HPDE6-E6E7 (cell line): ENCODE measurements at regions not wholly inside any gene's neighbourhood (a gene's known extent, or its start where the extent isn't known, plus 50 kb on each side); places are given as distances from the start of the nearest gene placed in this dataset.

Source experiments
- DNase-seq: peaks from one replicate; pipeline ENCODE4 v3.0.0; 2011; ENCODE audit warnings: missing footprints; ENCODE audit errors: extremely low spot score

- no peak for DNase-seq
Observed at GRCh38 chr1:13968361-13968760, 268.4 kb downstream of the PRDM2 start.

DNA sequence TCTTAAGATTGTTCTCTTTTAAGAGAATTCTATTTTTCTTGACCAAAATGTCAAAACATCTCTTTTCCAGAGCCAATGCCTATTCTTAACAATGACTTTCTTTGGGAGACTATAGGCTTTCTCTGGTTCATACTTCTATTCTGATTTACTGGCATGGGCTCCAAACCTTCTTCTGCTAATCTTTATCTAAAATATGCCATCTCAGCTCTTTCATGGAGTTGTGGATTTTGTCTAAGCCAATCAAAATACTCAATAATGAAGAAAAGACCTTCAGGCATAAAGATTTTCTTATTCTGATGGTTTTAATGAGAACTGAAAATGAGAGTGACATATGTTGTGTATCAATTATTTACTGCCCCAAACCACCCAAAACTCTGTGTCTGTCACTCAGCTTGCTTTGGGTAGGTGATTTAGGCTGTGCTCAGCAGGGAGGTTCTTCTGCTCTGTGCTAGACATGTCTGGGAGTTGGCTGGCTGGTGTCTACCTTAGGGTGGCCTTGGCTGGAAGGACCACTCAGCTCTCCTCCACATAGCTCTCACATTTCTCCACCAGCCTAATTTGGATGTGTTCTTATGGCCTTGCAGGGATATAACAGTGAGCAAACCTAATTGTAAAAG is 270.8 kb downstream of the PRDM2 start:
- DNase-seq = no peak

- DNase-seq = no peak
Observed at GRCh38 chr1:13976485-13976884, 276.5 kb downstream of the PRDM2 start.

GRCh38 chr1:13981142-13981541 is 281.2 kb downstream of the PRDM2 start:
- no peak for DNase-seq

- DNase-seq = no peak
Observed at GRCh38 chr1:13983393-13983792, 283.4 kb downstream of the PRDM2 start.

GRCh38 chr1:13990939-13991338 is 291.0 kb downstream of the PRDM2 start:
- no peak for DNase-seq

GRCh38 chr1:13992489-13993285 is 292.7 kb downstream of the PRDM2 start:
- DNase-seq = no peak

GRCh38 chr1:13994386-13994785 is 294.4 kb downstream of the PRDM2 start:
- DNase-seq = no peak

DNA sequence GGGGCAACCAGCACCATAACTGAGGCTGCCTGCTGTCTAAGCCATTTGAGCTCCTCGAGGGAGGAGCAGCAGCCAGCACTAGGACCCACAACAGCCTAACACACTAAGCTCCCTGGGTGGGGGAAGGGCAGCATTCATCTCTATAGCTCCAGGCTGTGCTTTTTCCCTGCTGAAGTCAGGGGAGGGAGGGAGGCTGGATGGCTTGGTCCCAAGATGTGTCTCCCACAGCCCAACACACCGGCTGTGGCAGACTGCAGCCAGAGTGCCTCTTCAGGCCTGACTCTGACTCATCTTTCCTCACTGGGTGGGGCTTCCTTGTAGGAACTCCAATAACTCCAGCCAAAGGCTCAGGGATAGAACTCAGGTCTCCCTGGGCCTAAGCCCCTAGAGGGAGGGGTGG is 296.3 kb downstream of the PRDM2 start:
- DNase-seq = no peak

DNA sequence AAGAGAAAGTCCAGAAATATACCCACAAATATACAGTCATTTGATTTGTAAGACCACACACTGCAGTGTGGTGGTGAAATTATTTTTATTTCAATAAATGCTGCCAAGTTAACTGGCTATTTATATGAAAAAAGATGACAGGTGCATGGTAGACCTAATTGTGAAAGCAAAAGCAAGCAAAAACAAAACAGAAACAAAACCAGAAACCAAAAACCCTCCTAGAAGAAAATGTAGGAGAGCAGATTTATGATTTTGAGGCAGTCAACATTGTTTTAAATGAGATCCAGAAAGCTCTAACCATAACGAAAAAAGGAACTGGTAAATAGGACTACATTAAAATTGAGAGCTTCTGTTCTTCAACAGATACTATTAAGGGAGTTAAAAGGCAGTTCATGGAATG is 303.6 kb downstream of the PRDM2 start:
- DNase-seq = no peak

GRCh38 chr1:14009582-14009981 is 309.6 kb downstream of the PRDM2 start:
- no peak for DNase-seq

GRCh38 chr1:14010476-14010875 is 310.5 kb downstream of the PRDM2 start:
- DNase-seq = no peak

GRCh38 chr1:14011132-14011531 is 311.1 kb downstream of the PRDM2 start:
- DNase-seq = no peak

DNA sequence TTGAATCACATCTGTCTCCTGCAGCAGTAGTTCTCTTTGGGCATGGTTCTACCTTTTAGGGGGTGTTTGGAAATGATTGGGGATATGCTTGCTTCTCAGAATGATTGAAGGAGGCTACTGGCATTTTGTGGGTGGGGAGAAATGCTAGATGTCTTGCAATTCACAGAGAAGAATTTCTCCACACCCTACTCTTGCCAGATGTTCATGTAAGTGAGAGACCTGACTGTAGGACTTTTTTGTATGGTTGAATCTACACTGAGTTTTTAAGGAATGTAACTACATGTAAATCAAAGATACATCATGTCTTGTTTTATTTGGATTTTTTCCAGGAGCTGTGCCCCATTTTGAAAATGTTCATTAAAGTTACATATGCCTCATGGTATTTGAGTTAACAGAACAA is 311.9 kb downstream of the PRDM2 start:
- DNase-seq = no peak

DNA sequence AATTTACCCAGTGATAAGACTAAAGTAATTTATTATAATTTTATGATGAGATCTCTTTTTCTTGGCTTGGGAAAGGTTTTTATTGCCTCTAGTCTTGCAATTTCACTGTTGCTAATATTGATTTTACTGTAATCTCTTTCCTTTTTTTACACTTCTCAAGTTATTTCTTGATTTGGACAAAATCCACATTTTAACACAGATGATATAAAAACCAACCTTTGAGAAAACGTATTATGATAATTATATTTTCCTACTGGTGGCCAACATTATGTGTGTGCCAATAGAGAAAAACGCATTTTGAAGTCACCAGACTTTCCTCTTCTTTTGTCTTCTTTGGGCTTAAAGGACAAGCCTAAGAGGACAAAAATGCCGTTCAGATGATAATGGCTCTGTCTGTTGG is 314.9 kb downstream of the PRDM2 start:
- no peak for DNase-seq

DNA sequence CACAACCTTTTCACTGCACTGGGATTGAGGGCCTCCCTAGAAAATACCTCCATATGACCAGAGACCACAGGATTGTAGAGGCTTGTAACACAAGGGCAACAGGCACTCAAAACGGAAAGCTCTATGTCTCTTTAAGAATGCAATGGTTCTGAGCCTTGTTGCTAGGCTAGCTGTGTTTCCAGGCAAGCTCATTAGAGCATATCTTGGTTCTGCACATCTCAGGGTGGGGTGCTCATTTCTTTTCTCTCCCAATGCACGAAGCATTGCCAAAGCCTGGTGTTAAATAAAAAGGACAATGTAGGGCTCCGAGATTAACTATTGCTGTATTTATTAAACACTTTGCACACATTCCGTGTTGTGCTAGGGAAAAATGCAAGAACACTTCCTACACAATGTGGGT is 315.9 kb downstream of the PRDM2 start:
- DNase-seq = no peak

DNA sequence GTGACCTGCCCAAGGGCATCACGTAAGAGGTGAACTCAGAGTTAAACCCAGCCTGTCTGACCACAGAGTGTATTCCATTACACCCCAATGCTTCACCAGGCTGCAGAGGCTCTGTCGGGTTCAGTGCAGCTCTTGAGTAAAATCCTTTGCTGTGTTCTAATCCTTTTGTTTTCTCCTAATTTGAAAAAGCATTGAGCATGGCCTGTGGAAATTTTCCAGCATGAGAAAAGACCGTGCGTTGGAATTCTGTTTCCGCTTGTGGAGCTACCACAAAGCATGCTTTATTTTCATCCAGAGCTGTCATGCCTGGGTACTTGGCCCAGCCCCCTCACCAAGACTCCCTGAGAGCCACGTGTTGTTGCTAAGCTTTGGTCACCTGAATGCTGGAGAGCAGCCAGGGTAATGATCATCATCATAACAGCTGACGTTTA is 317.6 kb downstream of the PRDM2 start:
- no peak for DNase-seq

- no peak for DNase-seq
Observed at GRCh38 chr1:14019461-14019860, 319.5 kb downstream of the PRDM2 start.

GRCh38 chr1:14020006-14020405 is 320.0 kb downstream of the PRDM2 start:
- DNase-seq = no peak

DNA sequence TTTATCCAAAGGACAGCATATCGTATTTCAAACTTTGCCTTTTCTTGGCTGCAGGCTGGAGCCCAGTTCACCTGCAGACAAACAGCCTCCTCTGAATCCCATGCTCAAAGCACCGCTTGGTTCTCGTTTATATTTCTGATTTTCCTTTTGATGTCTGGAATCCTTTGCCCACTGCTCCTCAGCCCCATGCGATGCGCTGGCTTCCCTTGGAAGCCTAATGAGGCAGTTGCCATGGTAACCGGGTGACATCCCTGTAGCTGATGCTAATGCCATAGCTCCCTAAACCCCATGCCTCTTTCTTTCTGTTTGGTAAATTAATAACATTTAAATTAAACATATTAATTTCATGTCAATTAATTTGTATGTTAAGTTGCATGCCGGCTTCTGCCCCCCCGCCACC is 327.1 kb downstream of the PRDM2 start:
- DNase-seq = no peak

GRCh38 chr1:14031461-14031860 is 331.5 kb downstream of the PRDM2 start:
- DNase-seq = no peak

GRCh38 chr1:14034506-14034905 is 334.5 kb downstream of the PRDM2 start:
- DNase-seq = no peak

GRCh38 chr1:14037101-14037847 is 337.3 kb downstream of the PRDM2 start:
- DNase-seq = no peak
